GM19395 (cell line): ENCODE measurements at regions not wholly inside any gene's neighbourhood (a gene's known extent, or its start where the extent isn't known, plus 50 kb on each side); places are given as distances from the start of the nearest gene placed in this dataset.
"Not testable (repeated sequence)": the region's sequence is repeated elsewhere in the genome, so short reads cannot be mapped to it uniquely, and the experiment has no call there.

Experiments used
- ATAC-seq: cut with Tn5 transposase; IDR thresholded peaks from one replicate; pipeline ENCODE4 v1.9.1; 2021; ENCODE audit warnings: mild to moderate bottlenecking, moderate library complexity; ENCODE audit not compliant: unreplicated experiment

DNA sequence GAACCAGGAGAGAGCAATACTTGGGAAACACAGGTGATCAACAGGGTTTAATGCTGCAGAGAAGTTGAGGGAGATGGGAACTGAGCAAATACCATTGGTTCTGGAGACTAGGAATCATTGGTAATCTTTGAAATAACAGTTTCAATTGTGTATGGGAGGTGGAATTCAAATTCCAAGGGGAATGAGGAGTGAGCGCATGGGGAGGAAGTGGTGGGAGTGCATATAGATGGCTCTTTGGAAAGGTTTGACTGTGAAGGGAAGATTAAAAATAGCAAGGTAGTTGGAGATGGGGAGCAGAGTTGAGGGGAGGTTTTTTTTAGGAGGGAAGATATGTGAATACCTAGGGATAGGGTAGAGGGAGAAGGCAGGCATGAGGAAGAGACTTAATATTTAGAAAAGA, 51.1 kb upstream of the ROPN1 start:
- no peak for ATAC-seq

GRCh38 chr3:124044956-124045355, 53.0 kb upstream of the ROPN1 start:
- ATAC-seq, result no peak

DNA sequence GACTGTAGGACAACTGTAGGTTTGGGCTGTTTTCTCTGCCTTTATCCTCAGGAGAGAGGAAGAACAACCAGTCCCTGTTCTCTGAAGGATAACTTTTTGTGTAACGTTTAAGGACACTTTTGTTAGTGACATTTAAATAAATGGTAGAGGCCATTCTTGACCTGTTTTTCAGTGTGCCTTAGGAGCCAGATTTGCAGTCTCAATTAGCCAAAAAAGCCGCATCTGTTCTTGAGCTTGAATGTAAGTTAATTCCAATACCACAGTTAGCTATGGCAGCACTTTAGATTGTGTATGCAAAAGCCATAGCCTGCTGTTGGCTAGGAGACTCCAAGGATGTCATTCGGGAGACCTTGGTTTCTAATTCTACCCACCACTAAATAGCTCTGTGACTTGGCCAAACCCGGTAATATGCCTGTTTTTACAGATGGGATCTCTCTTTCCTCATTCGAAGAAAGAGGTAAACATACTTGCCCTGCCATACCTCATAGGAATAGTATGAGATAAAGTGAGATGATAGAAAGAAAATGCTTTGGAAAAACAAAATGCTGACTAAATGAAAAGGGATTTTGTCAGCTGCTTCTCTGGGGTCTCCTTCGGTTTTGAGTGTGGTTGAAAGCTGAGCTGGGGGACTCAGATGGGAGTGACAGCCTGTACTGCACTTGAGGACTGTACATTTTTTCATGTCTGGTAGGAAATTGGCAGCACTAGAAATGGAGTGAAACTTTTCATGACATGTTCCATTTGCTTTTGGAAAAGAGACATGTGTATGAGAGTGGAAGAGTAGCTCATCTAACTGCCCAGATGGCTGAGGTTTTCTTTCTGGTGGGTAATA, 57.3 kb upstream of the ROPN1 start:
- ATAC-seq, result no peak

GRCh38 chr3:124051636-124052035, 59.7 kb upstream of the ROPN1 start:
- ATAC-seq, result no peak

DNA sequence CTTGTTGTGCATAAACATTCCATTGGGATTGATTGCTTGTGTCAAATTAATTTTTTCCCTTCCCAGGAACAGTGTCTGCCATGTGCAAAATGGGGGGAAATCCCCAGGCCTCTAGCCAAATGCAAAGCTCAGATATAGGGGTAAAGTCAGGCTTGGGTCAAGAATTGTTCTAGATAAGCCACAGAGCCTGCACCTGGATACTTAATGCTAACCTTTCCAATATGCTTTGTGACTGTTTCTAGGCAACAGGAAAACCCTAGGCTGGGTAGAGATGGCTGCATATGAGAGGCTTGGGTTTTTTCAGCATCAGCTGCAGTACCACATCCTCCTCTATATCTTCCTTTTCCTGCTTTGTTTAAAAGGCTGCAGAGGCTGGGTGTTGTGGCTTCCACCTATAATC, 61.9 kb upstream of the ROPN1 start:
- ATAC-seq, result no peak

DNA sequence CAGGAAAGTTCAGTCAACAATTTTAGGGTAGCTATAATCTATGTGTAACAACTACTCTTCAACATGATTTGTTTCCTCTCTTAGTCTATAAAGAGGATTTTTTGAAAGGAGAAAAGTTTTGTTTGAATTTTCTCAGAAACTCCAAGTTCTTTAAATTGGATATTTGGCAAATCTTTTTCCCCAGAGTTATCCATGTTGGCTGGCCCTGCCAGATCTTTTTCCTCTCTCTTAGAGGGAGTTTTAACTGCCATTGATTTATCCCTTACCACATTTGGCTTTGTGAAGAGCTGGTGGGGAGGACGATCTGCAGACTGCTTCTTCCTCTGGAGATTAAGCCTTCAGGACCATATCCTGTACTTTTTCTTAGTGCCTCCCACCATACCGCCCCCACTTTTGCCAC, 64.9 kb upstream of the ROPN1 start:
- no peak for ATAC-seq

DNA sequence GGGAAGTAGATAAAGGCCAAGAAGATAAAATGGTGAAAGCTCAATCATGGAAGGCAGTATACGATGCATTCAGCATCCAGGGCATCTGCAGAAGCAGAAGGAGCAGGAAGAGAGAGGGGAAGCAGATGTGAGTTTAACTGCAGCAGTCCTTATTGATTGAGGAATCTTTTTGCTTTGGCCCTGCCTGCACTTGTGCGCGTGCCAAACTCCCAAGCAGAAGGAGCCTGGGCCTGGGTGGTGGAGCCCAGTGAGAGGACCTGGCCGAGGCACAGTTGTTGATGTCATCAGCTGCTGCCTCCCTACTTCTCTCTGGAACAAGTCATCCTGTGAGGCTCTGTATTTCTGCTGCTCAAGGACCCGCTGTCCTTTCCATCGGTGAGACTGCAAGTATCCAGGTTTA, 65.5 kb upstream of the ROPN1 start:
- no peak for ATAC-seq

DNA sequence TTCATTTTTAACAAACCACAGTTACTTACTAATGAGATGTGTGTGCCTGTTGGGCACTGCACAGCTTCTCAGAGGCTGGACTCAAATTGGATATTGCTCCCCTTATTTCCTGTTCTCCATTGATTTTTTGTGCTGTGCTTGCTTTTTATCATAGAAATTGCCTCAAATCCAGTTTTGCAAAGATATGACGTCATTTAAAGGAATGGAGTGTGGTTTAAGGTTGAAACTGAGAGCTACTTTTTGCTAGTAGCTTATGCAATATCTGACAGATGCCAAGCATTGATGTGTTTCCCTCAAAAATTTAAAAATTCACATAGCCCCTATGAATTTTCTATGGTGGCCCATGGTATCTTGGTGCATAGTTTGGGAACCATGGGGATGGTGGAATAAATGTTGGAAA, 67.7 kb upstream of the ROPN1 start:
- no peak for ATAC-seq

- no peak for ATAC-seq
Measured at GRCh38 chr3:124063197-124063909, 71.4 kb upstream of the ROPN1 start.

DNA sequence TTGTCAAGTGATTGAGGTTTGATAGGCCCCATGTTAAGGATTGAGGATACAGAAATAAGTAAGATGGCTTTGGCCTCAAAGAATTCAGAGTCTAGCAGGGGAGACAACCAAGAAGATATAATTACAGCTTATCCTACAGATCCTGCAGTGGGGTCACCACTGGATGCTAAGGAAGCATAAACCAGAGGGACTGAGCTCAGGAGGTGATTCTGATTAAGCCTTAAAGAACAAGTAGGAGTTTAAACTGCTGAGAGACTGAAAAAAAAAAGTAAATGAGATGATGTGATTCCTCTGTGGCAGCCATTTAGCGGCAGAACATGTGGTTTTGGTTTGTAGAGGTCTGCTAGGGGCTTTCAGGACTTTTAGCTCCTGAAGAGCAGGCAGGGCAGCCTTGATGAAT, 72.1 kb upstream of the ROPN1 start:
- ATAC-seq, result no peak

DNA sequence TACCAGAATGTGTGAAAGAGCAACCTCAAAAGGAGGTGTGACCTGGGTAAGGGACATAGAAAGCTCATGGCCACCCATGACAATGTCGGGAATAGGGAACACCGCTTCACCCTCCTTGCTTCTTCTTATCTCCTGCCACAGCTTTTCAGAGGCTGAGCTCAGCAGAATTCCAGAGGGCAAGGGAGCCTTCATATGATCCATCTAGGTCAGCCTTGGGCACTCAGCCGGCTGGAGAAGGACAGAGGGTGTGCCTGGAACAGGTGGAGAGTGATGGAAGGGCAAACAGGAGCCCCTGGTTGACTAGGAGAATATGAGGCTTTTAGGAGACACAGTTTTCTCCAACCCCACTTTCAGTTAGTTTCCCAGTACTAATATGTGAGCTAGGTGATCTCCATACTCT, 74.6 kb upstream of the ROPN1 start:
- ATAC-seq, result not testable (repeated sequence)

- ATAC-seq, result not testable (repeated sequence)
Measured at GRCh38 chr3:124069706-124070105, 77.8 kb upstream of the ROPN1 start.

DNA sequence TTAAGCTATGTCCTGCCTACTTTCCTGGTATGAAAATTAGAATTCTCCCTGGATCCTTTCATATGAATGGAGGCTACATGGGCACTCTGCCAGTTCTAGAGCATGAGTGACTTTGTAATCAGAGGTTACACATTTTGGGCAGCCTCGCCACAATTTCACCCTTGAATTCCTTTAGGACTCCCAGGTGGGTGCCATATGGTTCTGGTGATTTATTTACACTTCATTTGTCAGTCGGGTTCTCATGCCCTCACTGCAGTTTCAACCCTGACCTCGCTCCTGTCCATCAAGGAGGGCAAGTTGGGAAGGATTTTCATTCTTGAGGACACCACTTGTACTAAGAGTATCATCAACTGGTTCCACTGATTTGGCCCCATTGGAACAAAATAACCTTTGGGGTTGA, 83.2 kb upstream of the ROPN1 start:
- ATAC-seq, result not testable (repeated sequence)

- no peak for ATAC-seq
Measured at GRCh38 chr3:124075753-124076152, 83.8 kb upstream of the ROPN1 start.

GRCh38 chr3:124076235-124076634, 84.3 kb upstream of the ROPN1 start:
- no peak for ATAC-seq

DNA sequence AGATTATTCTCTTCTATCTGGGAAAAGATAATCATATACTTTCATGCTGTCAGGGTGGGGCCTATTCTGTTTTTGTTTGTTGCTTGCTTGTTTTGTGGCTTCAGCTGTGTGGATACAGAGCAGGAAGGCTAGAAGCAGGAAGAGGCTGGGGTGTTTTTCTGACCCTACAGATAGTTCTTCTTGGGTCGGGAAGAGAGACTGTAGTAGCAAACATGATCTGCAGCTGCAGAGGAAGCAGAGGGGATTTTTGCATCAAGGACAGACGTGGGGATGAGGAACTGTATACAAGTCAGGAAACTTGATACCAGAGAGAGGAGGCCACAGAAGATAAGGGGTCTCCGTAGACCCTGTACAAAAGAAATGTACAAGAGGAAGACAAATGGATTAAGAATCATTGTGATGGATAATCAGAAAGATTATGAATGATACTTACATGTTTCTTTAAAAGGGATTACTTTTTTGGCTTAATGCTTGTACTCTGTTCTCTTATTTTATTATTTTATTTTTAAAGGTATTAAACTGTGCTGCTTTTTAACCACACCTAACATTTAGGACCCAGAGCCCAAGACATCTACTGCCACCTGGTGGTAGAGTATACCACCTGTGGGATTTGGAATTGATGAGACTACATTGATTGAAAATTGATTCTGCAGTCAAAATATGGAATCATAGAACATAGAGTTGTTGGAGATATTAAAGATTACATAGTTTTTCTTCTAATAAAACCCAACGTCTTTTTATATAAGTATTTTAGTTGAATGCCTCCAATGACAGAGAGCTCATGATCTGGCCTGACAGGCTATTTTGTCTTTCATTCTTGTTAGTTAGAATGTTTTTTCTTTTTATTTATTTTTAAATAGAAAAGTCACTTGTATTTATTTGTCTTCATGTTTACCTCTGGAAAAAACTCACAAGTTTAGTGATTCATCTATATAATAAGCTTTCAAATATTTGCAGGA, 87.3 kb upstream of the ROPN1 start:
- no peak for ATAC-seq

GRCh38 chr3:124079912-124080276, 88.0 kb upstream of the ROPN1 start:
- ATAC-seq, result no peak

GRCh38 chr3:124082343-124082742, 90.4 kb upstream of the ROPN1 start:
- ATAC-seq, result no peak

DNA sequence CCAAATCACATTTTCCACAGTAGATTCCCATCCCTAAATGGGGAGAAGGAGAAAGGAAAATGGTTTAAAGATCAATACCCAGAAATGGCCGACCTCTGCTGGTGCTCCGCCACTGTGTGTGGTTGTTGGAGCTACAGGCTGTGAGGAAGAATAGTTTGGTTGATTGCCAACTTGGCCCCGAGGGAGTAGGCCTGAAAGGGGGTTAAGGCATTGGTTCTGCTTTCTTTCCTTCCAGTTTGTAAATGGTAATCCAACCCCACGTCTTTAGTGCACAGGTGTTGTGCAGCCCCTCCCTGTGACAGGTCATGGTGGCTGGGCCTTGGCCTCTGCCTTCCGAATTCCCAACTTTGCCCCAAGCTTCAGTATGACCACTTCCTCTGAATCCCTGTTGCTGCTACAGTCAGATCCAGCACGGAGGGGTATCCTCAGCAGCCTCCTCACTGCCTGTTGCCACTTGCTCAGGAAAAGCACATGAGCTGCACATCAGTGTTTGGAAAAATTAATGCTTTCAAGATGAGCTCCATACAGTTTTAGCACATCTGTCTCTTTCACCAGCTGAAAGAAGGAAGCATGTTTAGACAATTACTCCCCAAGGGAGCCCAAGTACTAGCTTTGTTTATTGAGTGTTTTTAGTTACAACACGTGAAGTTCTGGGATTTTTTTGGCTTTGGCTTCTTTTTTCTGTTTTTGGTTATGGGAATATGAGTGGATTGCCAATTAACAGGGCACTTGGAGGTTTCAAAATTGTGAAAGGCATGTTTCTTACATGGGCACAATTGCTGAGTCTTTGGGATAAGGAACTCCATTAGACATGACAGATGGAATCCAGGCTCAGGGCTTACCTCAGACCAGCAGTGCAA, 92.3 kb upstream of the ROPN1 start:
- no peak for ATAC-seq

DNA sequence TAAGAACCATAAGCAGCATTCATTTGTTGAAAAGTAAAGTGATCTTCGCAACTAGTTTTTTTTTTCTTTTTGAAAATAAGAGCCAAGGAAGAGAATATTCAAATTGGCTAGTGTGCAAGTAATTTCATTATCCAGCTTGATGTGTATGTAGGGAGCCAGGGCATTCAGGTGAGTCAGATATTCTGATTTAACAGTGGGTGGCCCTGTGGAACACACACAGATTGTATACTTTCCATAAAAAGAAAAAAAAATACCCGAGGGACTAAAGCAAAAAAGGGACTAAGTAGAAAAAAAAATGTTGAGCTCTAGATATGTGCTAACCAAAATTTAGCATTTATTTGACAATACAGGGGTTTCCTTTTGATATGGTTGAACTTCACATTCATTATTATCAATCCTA, 96.9 kb upstream of the ROPN1 start:
- no peak for ATAC-seq
